Astrocyte of the cerebellum (primary cell): ENCODE measurements at regions not wholly inside any gene's neighbourhood (a gene's known extent, or its start where the extent isn't known, plus 50 kb on each side); places are given as distances from the start of the nearest gene placed in this dataset.
"Not testable (repeated sequence)": the region's sequence is repeated elsewhere in the genome, so short reads cannot be mapped to it uniquely, and the experiment has no call there.

ENCODE experiments used
- DNase-seq: peaks from one replicate; pipeline ENCODE4 v3.0.0-alpha.2; 2011; ENCODE audit warnings: low read depth
- H3K4me3 ChIP-seq: 2 replicates; pipeline ENCODE4 v1.5.1; 2011; ENCODE audit warnings: mild to moderate bottlenecking, low read depth, low read length, moderate library complexity
- in situ Hi-C: cut with HindIII; loops from 2 replicates; pipeline ENCODE4 v1.10.0; 2017; ENCODE audit warnings: low sequenced_read_pairs
- TF ChIP-seq, protein P1 (sequence below): IDR thresholded peaks from 2 replicates; pipeline ENCODE4 v1.5.1; 2012; ENCODE audit warnings: low read length, low read depth, moderate library complexity, mild to moderate bottlenecking; ENCODE audit errors: missing control alignments

DNA sequence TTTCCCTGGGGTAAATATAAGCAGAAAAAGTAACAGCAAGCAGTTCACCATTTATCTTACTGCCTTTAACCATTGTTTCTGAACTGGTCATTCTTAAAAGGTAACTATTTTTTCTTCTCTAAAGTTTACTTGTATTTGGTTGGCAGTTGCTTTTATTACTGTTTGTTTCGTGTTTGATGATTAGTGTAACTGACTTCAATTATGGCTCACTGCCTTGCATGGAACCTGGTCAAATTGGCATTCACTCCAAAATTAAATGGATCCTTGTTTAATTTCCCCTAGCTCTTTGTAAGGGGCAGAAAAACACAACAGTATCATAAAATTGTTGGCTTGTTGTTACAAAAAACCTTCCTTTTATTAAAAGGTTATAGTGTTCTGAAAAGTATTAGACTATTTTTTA is 1723.9 kb upstream of the CDH6 start:
- no peak overlapping the region for H3K4me3 ChIP-seq
- no peak for DNase-seq
- in situ Hi-C loops = no loop called here
- TF ChIP-seq, protein P1, sequence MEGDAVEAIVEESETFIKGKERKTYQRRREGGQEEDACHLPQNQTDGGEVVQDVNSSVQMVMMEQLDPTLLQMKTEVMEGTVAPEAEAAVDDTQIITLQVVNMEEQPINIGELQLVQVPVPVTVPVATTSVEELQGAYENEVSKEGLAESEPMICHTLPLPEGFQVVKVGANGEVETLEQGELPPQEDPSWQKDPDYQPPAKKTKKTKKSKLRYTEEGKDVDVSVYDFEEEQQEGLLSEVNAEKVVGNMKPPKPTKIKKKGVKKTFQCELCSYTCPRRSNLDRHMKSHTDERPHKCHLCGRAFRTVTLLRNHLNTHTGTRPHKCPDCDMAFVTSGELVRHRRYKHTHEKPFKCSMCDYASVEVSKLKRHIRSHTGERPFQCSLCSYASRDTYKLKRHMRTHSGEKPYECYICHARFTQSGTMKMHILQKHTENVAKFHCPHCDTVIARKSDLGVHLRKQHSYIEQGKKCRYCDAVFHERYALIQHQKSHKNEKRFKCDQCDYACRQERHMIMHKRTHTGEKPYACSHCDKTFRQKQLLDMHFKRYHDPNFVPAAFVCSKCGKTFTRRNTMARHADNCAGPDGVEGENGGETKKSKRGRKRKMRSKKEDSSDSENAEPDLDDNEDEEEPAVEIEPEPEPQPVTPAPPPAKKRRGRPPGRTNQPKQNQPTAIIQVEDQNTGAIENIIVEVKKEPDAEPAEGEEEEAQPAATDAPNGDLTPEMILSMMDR = no peak

DNA sequence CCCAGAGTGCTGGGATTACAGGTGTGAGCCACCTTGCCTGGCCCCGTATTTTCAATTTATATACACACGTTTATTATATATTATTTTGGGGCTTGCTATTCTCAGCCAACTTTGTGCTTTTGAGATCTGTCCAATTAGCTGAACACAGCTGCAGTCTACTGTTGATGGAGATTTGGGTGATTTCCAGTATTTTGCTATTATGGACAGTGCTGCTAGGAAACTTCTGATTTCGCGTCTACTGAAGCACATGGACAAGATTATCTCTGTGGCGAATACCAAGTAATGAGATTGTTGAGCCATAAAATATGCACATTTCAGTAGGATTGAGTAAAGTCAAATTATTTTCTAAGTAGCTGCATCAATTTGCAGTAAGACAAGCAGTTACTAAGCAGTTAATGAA is 1731.2 kb upstream of the CDH6 start:
- no peak for DNase-seq
- TF ChIP-seq, protein P1 = no peak
- in situ Hi-C loops = no loop called here
- H3K4me3 ChIP-seq = no peak overlapping the region

DNA sequence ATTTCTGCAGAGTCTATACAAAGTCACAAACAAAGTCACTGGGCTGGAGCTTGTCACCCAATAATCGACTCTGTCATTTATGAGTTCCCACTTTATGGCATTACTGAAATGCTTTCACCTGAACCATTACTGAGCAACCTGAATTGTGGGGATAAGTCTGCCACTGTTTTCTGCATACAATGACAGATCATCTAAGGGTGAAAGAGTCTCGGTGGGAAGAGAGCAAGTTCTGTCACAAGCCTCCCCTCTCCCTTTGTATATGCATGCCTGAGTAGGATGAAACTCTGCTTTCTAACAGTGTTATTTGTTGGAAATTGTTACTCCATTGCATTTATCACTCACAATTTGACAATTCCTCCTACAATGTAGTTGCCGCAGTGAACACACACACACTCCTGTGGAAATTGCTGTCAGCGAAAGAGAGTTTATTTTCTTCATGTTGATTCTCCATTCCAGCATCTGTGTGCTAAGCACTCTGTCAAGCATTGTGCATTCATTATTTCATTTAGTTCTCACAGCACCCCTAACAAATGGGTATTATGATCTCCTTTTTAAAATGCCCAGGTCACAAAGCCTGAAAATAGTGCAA is 1732.4 kb upstream of the CDH6 start:
- no peak for DNase-seq
- TF ChIP-seq, protein P1 = no peak
- in situ Hi-C loops = no loop called here
- H3K4me3 ChIP-seq = no peak overlapping the region

DNA sequence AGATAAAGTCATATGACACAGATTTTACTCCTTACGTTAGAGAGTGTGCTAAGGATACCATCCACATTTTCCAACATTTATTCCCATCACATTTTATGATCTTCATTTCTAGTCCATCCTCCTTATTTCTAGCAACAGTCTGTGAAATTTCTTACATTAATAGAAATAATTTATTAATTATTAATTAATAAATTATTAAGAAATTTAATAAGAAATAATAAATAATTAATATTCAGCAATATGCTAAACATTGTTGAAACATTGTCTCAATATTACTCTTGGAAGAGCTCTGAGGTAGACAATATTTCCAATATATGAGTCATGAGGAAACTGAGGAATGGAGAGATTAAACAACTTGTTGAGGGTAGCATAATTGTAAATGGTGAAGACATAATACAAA is 1742.5 kb upstream of the CDH6 start:
- DNase-seq, H3K4me3 ChIP-seq, in situ Hi-C loops: not testable (repeated sequence)

DNA sequence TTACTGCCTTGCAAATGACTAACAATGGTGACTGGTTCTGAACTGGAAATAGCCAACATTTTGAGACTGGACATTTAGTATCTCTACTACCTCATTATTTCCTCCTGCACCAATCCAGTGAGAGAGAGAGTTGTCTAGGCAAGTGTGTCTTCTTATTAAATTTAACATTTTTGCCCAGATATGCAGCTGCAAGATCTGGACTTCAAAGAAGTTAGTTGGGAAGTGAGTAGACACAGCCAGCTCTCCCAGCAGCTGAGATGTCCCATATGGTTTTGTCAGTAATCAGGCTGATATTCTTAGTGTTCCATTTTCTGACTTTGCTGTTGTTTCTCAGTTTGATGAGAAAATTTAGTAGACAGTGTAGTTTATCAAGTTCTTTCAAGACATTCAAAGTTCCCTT is 1778.8 kb upstream of the CDH6 start:
- in situ Hi-C loops = no loop called here
- TF ChIP-seq, protein P1 = no peak

DNA sequence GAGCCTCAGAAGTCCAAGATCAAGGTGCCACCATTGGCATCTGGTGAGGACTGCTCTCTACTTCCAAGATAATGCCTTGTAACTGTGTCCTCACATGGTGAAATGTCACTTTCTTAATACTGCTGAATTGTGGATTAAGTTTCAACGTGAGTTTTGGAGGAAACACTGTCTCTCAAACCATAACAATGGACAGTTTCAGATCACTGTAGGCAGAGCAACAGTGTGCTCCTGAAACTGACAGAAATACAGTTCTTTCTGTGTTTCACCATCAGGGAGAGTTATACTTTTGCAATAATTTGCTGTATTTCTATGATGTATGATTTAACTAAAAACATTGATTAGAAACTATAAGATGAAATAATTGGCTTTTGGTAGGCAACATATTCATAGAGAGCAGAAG is 1780.5 kb upstream of the CDH6 start:
- in situ Hi-C loops = no loop called here
- H3K4me3 ChIP-seq = no peak overlapping the region

More for the DNA sequence above, 1778.8 kb upstream of the CDH6 start:
- DNase-seq = no peak
- H3K4me3 ChIP-seq = no peak overlapping the region

DNA sequence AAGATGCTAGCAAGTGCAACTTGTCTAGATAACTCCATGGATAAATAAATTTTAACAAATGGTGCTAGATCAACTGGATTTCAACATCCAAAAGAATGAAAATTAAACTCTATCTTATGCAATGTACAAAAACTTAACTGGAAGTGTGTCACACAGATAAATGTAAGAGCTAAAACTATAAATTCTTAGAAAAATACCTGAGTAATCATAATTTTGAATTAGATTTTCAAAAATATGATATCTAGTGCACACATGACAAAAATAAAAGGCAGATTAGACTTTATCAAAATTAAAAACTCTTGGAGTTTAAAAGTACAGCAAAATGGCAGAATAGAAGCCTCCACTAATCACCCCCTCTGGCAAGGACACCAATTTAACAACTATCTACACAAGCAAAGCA is 1791.2 kb upstream of the CDH6 start:
- H3K4me3 ChIP-seq = no peak overlapping the region
- no peak for DNase-seq
- TF ChIP-seq, protein P1 = no peak
- in situ Hi-C loops = no loop called here

More for the DNA sequence above, 1780.5 kb upstream of the CDH6 start:
- TF ChIP-seq, protein P1 = no peak
- DNase-seq = no peak
